ENCODE measurements at regions not wholly inside any gene's neighbourhood (a gene's known extent, or its start where the extent isn't known, plus 50 kb on each side); places are given as distances from the start of the nearest gene placed in this dataset.

DNA sequence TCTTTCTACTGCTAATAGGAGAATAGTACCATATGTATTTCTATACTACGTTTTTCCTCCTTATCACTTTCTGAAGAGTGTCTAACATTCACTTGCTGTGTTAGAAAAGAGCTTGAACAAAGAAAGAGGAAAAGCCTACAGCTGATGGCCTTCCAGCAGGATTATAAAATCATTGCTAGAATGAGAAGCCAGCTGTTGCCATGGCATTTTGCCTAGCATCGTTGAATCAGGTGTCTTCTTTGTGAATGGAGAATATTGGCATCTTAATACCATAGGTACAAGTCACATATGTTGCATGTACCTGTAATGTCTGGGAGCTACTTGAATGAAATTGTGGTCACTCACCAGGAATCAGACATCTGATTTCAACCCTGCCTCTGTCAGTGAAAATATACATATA, 1174.9 kb downstream of the PCDH17 start:
- intact Hi-C loops (cut with micrococcal nuclease) = no loop called here
- no peaks in the 10 kb centered on the region for H3K4me1 Mint-ChIP-seq (ENCODE audit: insufficient read depth, unreplicated experiment)
- ChIA-PET CTCF (interaction anchor here (1.3 kb wide), 1 partner anchor 9 kb away, joined by 3 read pairs; no protein-coding TSS in a partner anchor), POLR2A (no interaction called here)
- H3K36me3 Mint-ChIP-seq (ENCODE audit: insufficient read depth, unreplicated experiment) = no peaks in the 10 kb centered on the region
- H3K27me3 Mint-ChIP-seq (ENCODE audit: insufficient read depth, unreplicated experiment) = peaks cover 17% of the 10 kb centered on the region
- H3K4me3 Mint-ChIP-seq (ENCODE audit: unreplicated experiment) = no peak overlapping the region
- TF ChIP-seq, protein P1, sequence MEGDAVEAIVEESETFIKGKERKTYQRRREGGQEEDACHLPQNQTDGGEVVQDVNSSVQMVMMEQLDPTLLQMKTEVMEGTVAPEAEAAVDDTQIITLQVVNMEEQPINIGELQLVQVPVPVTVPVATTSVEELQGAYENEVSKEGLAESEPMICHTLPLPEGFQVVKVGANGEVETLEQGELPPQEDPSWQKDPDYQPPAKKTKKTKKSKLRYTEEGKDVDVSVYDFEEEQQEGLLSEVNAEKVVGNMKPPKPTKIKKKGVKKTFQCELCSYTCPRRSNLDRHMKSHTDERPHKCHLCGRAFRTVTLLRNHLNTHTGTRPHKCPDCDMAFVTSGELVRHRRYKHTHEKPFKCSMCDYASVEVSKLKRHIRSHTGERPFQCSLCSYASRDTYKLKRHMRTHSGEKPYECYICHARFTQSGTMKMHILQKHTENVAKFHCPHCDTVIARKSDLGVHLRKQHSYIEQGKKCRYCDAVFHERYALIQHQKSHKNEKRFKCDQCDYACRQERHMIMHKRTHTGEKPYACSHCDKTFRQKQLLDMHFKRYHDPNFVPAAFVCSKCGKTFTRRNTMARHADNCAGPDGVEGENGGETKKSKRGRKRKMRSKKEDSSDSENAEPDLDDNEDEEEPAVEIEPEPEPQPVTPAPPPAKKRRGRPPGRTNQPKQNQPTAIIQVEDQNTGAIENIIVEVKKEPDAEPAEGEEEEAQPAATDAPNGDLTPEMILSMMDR (IDR thresholded peaks at IDR 0.05; ENCODE audit: unreplicated experiment) = no peak
- no peak for DNase-seq (ENCODE audit: unreplicated experiment)
- no TSS peak for BruUV-seq (replicated peaks)
- H3K9me3 Mint-ChIP-seq (ENCODE audit: unreplicated experiment) = peaks cover 4% of the 10 kb centered on the region
- no peak overlapping the region for H3K27ac Mint-ChIP-seq (ENCODE audit: low read depth, unreplicated experiment)

DNA sequence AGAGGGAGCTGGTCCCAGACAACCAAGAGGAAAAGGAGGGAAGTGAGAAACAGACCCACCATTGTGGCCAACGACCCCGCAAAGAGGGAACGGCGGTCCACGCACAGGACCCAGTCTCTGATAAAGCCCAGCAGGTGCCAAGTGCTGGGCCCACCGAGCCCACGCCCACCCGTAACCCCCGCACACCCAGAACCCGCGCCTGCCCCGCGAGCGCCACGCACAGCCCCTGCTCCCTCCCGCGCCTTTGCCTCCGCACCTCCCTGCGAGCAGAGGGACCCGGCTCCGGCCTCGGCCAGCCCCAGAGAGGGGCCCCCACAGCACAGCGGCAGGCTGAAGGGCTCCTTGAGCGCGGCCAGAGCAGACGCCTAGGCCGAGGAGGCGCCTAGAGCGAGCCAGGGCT, 1192.2 kb downstream of the PCDH17 start:
- CTCF ChIA-PET = no interaction called here
- H3K36me3 Mint-ChIP-seq (ENCODE audit: insufficient read depth, unreplicated experiment) = no peaks in the 10 kb centered on the region
- no peaks in the 10 kb centered on the region for H3K4me1 Mint-ChIP-seq (ENCODE audit: insufficient read depth, unreplicated experiment)
- no peak overlapping the region for H3K27ac Mint-ChIP-seq (ENCODE audit: low read depth, unreplicated experiment)
- BruUV-seq (replicated peaks) = no TSS peak
- H3K9me3 Mint-ChIP-seq (ENCODE audit: unreplicated experiment) = peaks cover 16% of the 10 kb centered on the region
- no peak overlapping the region for H3K4me3 Mint-ChIP-seq (ENCODE audit: unreplicated experiment)
- TF ChIP-seq, protein P1 (IDR thresholded peaks at IDR 0.05; ENCODE audit: unreplicated experiment) = no peak
- DNase-seq (ENCODE audit: unreplicated experiment) = no peak
- POLR2A ChIA-PET = no interaction called here
- peaks cover 14% of the 10 kb centered on the region for H3K27me3 Mint-ChIP-seq (ENCODE audit: insufficient read depth, unreplicated experiment)
- intact Hi-C loops (cut with micrococcal nuclease) = no loop called here

DNA sequence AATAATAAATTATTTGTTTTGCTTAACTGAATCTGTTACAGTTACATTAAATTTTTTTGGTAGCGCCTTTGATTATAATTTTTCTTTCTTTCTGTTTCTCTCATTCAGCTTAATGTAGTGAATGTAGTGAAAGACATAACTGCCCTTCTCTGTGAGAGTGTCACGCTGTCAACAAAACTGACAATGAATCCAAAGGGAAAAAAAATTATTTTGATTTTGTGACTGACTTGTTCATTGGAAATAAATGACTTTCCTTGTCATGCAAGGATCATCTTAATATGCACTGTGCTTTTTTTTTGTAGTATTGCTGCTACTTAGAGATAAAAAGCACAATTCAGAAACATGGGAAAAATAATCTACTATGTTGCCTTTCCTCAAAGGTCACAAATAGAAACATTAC, 1196.4 kb downstream of the PCDH17 start:
- TF ChIP-seq, protein P1 (IDR thresholded peaks at IDR 0.05; ENCODE audit: unreplicated experiment) = no peak
- POLR2A ChIA-PET = no interaction called here
- CTCF ChIA-PET = no interaction called here
- Mint-ChIP-seq H3K27me3 (ENCODE audit: insufficient read depth, unreplicated experiment) (peaks cover 14% of the 10 kb centered on the region), H3K9me3 (ENCODE audit: unreplicated experiment) (peaks cover 11% of the 10 kb centered on the region), H3K4me1 (ENCODE audit: insufficient read depth, unreplicated experiment) (no peaks in the 10 kb centered on the region), H3K36me3 (ENCODE audit: insufficient read depth, unreplicated experiment) (no peaks in the 10 kb centered on the region), H3K4me3 (ENCODE audit: unreplicated experiment) (no peak overlapping the region), H3K27ac (ENCODE audit: low read depth, unreplicated experiment) (no peak overlapping the region)
- intact Hi-C loops (cut with micrococcal nuclease) = no loop called here
- no peak for DNase-seq (ENCODE audit: unreplicated experiment)
- BruUV-seq (replicated peaks) = no TSS peak

DNA sequence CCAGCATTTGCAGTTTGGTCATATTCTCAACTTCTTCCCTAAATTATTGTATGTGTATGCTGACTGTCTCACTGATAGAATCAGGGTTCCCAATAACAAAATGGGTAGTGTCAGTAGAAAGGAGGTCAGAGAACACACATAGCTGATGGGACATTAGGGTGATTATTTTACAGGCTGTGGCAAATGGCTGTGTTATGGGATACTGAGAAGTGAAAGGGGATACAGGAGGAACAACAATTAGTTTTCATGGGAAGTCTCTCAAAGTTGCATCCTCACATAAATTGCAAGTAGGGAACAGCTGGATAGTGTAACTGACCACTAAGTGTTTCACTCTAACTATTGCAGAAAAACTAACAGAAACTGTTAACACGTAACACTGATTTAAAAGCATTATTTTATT, 1199.3 kb downstream of the PCDH17 start:
- no peaks in the 10 kb centered on the region for H3K4me1 Mint-ChIP-seq (ENCODE audit: insufficient read depth, unreplicated experiment)
- TF ChIP-seq, protein P1 (IDR thresholded peaks at IDR 0.05; ENCODE audit: unreplicated experiment) = no peak

More for the DNA sequence above, 1199.3 kb downstream of the PCDH17 start:
- CTCF ChIA-PET = no interaction called here
- Mint-ChIP-seq H3K27ac (ENCODE audit: low read depth, unreplicated experiment) (no peak overlapping the region), H3K4me3 (ENCODE audit: unreplicated experiment) (no peak overlapping the region), H3K36me3 (ENCODE audit: insufficient read depth, unreplicated experiment) (no peaks in the 10 kb centered on the region), H3K27me3 (ENCODE audit: insufficient read depth, unreplicated experiment) (peaks cover 1% of the 10 kb centered on the region), H3K9me3 (ENCODE audit: unreplicated experiment) (peaks cover 20% of the 10 kb centered on the region)
- POLR2A ChIA-PET = no interaction called here
- intact Hi-C loops (cut with micrococcal nuclease) = no loop called here
- DNase-seq (ENCODE audit: unreplicated experiment) = no peak
- BruUV-seq (replicated peaks) = no TSS peak
